GM23338 (cell line): ENCODE measurements at regions not wholly inside any gene's neighbourhood (a gene's known extent, or its start where the extent isn't known, plus 50 kb on each side); places are given as distances from the start of the nearest gene placed in this dataset.

ENCODE experiments used
- EZH2phosphoT487 ChIP-seq: fragments of 200-600 bp; sonication (generic); IDR thresholded peaks from one replicate; pipeline ENCODE4 v1.8.1; 2018; ENCODE audit warnings: antibody characterized with exemption; ENCODE audit not compliant: unreplicated experiment
- JUNB ChIP-seq: IDR thresholded peaks from one replicate; pipeline ENCODE4 v1.6.1; 2016; ENCODE audit warnings: antibody characterized with exemption; ENCODE audit not compliant: unreplicated experiment
- NANOG ChIP-seq: IDR thresholded peaks from 2 replicates; pipeline ENCODE4 v1.6.1; 2016; ENCODE audit warnings: antibody characterized with exemption, borderline replicate concordance
- POLR2AphosphoS5 ChIP-seq: IDR thresholded peaks from 2 replicates; pipeline ENCODE4 v1.6.1; 2016; ENCODE audit warnings: antibody characterized with exemption, low read depth
- STAT1 ChIP-seq: IDR thresholded peaks from one replicate; pipeline ENCODE4 v1.6.1; 2016; ENCODE audit warnings: antibody characterized with exemption; ENCODE audit not compliant: unreplicated experiment
- ZNF331 ChIP-seq: fragments of 250-450 bp; sonication (Bioruptor Pico); IDR thresholded peaks from 2 replicates; pipeline ENCODE4 v1.5.0; 2020; ENCODE audit warnings: low read depth, mild to moderate bottlenecking, moderate library complexity
- ZNF462 ChIP-seq: fragments of 250-450 bp; sonication (Bioruptor Pico); IDR thresholded peaks from 2 replicates; pipeline ENCODE4 v1.5.0; 2020; ENCODE audit warnings: mild to moderate bottlenecking, moderate library complexity
- TF ChIP-seq, protein P1 (sequence below): IDR thresholded peaks from one replicate; pipeline ENCODE4 v1.6.1; 2018; ENCODE audit warnings: antibody characterized with exemption; ENCODE audit not compliant: unreplicated experiment

DNA sequence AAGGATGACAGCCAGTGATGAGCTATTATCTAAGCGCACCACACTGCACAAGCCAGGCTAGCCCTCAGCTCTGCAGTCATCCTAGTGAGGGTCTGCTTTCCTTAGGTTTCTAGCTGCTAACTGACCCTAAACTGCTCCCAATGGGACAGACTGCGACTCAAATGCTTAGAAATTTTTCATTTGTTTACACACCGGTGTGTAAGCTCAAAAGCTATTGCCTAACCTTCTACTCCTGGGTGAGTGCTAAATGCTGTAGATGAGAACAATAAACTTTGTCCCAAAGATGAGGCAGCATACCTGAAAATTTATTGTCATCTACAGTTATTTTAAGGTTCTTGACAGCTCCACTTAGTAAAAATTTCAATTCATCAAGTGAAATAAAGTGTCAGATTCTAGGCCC lies 311.4 kb downstream of the TMEM167A start (continued):
- TF ChIP-seq ZNF462 (CRISPR knock-in tag): no peak
- TF ChIP-seq, protein P1, sequence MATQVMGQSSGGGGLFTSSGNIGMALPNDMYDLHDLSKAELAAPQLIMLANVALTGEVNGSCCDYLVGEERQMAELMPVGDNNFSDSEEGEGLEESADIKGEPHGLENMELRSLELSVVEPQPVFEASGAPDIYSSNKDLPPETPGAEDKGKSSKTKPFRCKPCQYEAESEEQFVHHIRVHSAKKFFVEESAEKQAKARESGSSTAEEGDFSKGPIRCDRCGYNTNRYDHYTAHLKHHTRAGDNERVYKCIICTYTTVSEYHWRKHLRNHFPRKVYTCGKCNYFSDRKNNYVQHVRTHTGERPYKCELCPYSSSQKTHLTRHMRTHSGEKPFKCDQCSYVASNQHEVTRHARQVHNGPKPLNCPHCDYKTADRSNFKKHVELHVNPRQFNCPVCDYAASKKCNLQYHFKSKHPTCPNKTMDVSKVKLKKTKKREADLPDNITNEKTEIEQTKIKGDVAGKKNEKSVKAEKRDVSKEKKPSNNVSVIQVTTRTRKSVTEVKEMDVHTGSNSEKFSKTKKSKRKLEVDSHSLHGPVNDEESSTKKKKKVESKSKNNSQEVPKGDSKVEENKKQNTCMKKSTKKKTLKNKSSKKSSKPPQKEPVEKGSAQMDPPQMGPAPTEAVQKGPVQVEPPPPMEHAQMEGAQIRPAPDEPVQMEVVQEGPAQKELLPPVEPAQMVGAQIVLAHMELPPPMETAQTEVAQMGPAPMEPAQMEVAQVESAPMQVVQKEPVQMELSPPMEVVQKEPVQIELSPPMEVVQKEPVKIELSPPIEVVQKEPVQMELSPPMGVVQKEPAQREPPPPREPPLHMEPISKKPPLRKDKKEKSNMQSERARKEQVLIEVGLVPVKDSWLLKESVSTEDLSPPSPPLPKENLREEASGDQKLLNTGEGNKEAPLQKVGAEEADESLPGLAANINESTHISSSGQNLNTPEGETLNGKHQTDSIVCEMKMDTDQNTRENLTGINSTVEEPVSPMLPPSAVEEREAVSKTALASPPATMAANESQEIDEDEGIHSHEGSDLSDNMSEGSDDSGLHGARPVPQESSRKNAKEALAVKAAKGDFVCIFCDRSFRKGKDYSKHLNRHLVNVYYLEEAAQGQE: no peak
- TF ChIP-seq NANOG: no peak
- no peak for TF ChIP-seq POLR2AphosphoS5
- TF ChIP-seq EZH2phosphoT487: no peak
- TF ChIP-seq STAT1: no peak
- TF ChIP-seq JUNB: no peak
- no peak for TF ChIP-seq ZNF331 (CRISPR knock-in tag)
